ENCODE measurements at regions not wholly inside any gene's neighbourhood (a gene's known extent, or its start where the extent isn't known, plus 50 kb on each side); places are given as distances from the start of the nearest gene placed in this dataset.

DNA sequence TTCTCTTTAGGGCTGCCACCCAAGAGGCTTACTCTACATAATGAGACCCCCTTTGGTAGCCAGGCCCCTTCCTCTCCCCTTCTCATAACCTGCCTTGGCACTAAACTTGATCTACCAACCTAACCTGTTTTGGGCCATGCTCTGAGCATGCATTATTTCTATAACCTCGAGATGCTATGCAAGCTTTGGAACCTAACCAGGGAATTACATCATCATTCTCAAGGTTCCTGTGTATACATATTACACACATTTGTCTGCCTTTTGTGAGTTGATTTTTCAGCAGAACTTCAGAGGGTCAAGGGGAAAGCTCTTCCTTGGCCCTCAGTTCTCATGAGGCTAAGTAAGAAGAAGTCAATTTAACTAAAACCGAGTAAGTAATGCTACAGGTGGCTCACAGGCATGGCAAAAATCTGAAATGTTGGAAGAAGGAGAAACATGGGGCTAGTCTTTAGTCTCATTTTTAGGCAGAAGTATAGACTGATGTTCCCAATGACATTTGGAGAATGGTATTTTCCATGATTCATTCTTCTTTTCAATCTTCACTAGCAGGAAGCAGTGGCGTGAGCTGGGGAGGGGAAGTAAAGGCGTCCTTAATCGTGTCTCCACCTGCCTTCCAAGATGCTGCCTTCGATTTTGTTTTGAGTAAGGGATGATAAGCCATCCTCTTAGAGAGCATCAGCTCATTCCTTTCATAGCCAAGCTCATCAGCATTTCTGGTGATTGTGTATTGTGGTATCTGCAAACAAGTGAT is 308.4 kb downstream of the ABCC12 start:
- H3K4me1 ChIP-seq (ENCODE audit: control insufficient read depth in 1 of 2, insufficient read depth in 2 of 2, low read length in 2 of 2), result no peaks in the 10 kb centered on the region
- no peak overlapping the region for H2AK5ac ChIP-seq (ENCODE audit: low read length)
- H2BK12ac ChIP-seq (ENCODE audit: low read length), result no peak overlapping the region
- H3K27me3 ChIP-seq (ENCODE audit: insufficient read depth, low read length), result no peaks in the 10 kb centered on the region
- no peaks in the 10 kb centered on the region for H3K79me2 ChIP-seq (ENCODE audit: control insufficient read depth, insufficient read depth, low read length, poor library complexity)
- H3K4me3 ChIP-seq (ENCODE audit: low read depth, low read length), result no peak overlapping the region
- H4K8ac ChIP-seq (ENCODE audit: low read depth, low read length), result no peak overlapping the region
- no peak overlapping the region for H3K4ac ChIP-seq (ENCODE audit: low read depth, low read length)
- no peak overlapping the region for H3K14ac ChIP-seq (ENCODE audit: low read length)
- H2BK120ac ChIP-seq (ENCODE audit: insufficient read depth, low read length, poor library complexity), result no peak overlapping the region
- no peak overlapping the region for H3K9ac ChIP-seq (ENCODE audit: low read length)
- H3K18ac ChIP-seq (ENCODE audit: low read length), result no peak overlapping the region
- H4K91ac ChIP-seq (ENCODE audit: low read depth, low read length), result no peak overlapping the region
- H3K79me1 ChIP-seq (ENCODE audit: low read length), result no peaks in the 10 kb centered on the region
- no peak overlapping the region for H3K23ac ChIP-seq (ENCODE audit: low read length)
- WGBS (ENCODE audit: extremely low coverage, insufficient coverage, insufficient read length), result no CpG with 5 or more reads among the region's 6 CpGs
- H2BK5ac ChIP-seq (ENCODE audit: low read depth, low read length, poor library complexity), result no peak overlapping the region
- H4K12ac ChIP-seq (ENCODE audit: low read depth, low read length), result no peak overlapping the region
- H2AFZ ChIP-seq (ENCODE audit: insufficient read depth, low read length, poor library complexity), result no peak overlapping the region
- H3K4me2 ChIP-seq (ENCODE audit: low read length), result no peak overlapping the region
- DNase-seq, result peak in 1 of 2 donors; percentile 66
- no peaks in the 10 kb centered on the region for H3K36me3 ChIP-seq (ENCODE audit: control insufficient read depth in 1 of 2, insufficient read depth in 2 of 2, low read length in 2 of 2)
- no peaks in the 10 kb centered on the region for H3K9me3 ChIP-seq (ENCODE audit: insufficient read depth, low read depth, low read length)
- no peak overlapping the region for H3K27ac ChIP-seq (ENCODE audit: low read depth, low read length)

GRCh38 chr16:47834485-47835024 is 321.2 kb downstream of the ABCC12 start:
- no peak overlapping the region for H2BK120ac ChIP-seq (ENCODE audit: insufficient read depth, low read length, poor library complexity)
- H3K27ac ChIP-seq (ENCODE audit: low read depth, low read length), result no peak overlapping the region
- no peak overlapping the region for H3K14ac ChIP-seq (ENCODE audit: low read length)
- H2AFZ ChIP-seq (ENCODE audit: insufficient read depth, low read length, poor library complexity), result no peak overlapping the region
- no peak overlapping the region for H3K4ac ChIP-seq (ENCODE audit: low read depth, low read length)
- H3K79me2 ChIP-seq (ENCODE audit: control insufficient read depth, insufficient read depth, low read length, poor library complexity), result no peaks in the 10 kb centered on the region
- no peak overlapping the region for H3K4me3 ChIP-seq (ENCODE audit: low read depth, low read length)
- H2AK5ac ChIP-seq (ENCODE audit: low read length), result no peak overlapping the region
- H4K12ac ChIP-seq (ENCODE audit: low read depth, low read length), result no peak overlapping the region
- no peak overlapping the region for H3K23ac ChIP-seq (ENCODE audit: low read length)
- WGBS (ENCODE audit: extremely low coverage, insufficient coverage, insufficient read length), result no CpG with 5 or more reads among the region's 2 CpGs
- no peaks in the 10 kb centered on the region for H3K79me1 ChIP-seq (ENCODE audit: low read length)
- no peak overlapping the region for H3K4me2 ChIP-seq (ENCODE audit: low read length)
- no peak overlapping the region for H2BK5ac ChIP-seq (ENCODE audit: low read depth, low read length, poor library complexity)
- no peak overlapping the region for H2BK12ac ChIP-seq (ENCODE audit: low read length)
- H3K9ac ChIP-seq (ENCODE audit: low read length), result no peak overlapping the region
- DNase-seq, result no peak
- no peaks in the 10 kb centered on the region for H3K27me3 ChIP-seq (ENCODE audit: insufficient read depth, low read length)
- no peaks in the 10 kb centered on the region for H3K9me3 ChIP-seq (ENCODE audit: insufficient read depth, low read depth, low read length)
- H4K8ac ChIP-seq (ENCODE audit: low read depth, low read length), result no peak overlapping the region
- no peaks in the 10 kb centered on the region for H3K4me1 ChIP-seq (ENCODE audit: control insufficient read depth in 1 of 2, insufficient read depth in 2 of 2, low read length in 2 of 2)
- H3K36me3 ChIP-seq (ENCODE audit: control insufficient read depth in 1 of 2, insufficient read depth in 2 of 2, low read length in 2 of 2), result no peaks in the 10 kb centered on the region
- H3K18ac ChIP-seq (ENCODE audit: low read length), result no peak overlapping the region
- H4K91ac ChIP-seq (ENCODE audit: low read depth, low read length), result no peak overlapping the region

- H3K14ac ChIP-seq (ENCODE audit: low read length), result no peak overlapping the region
- no peak overlapping the region for H4K8ac ChIP-seq (ENCODE audit: low read depth, low read length)
- no peak overlapping the region for H2AK5ac ChIP-seq (ENCODE audit: low read length)
- no peaks in the 10 kb centered on the region for H3K36me3 ChIP-seq (ENCODE audit: control insufficient read depth in 1 of 2, insufficient read depth in 2 of 2, low read length in 2 of 2)
- no peaks in the 10 kb centered on the region for H3K9me3 ChIP-seq (ENCODE audit: insufficient read depth, low read depth, low read length)
- no peak overlapping the region for H4K12ac ChIP-seq (ENCODE audit: low read depth, low read length)
- H3K23ac ChIP-seq (ENCODE audit: low read length), result no peak overlapping the region
- H3K9ac ChIP-seq (ENCODE audit: low read length), result no peak overlapping the region
- no peak overlapping the region for H3K4me3 ChIP-seq (ENCODE audit: low read depth, low read length)
- no peaks in the 10 kb centered on the region for H3K27me3 ChIP-seq (ENCODE audit: insufficient read depth, low read length)
- no peak overlapping the region for H2BK12ac ChIP-seq (ENCODE audit: low read length)
- no CpG with 5 or more reads among the region's 1 CpG for WGBS (ENCODE audit: extremely low coverage, insufficient coverage, insufficient read length)
- H3K79me1 ChIP-seq (ENCODE audit: low read length), result no peaks in the 10 kb centered on the region
- H3K27ac ChIP-seq (ENCODE audit: low read depth, low read length), result no peak overlapping the region
- no peak for DNase-seq
- no peak overlapping the region for H3K4ac ChIP-seq (ENCODE audit: low read depth, low read length)
- no peaks in the 10 kb centered on the region for H3K79me2 ChIP-seq (ENCODE audit: control insufficient read depth, insufficient read depth, low read length, poor library complexity)
- no peaks in the 10 kb centered on the region for H3K4me1 ChIP-seq (ENCODE audit: control insufficient read depth in 1 of 2, insufficient read depth in 2 of 2, low read length in 2 of 2)
- no peak overlapping the region for H4K91ac ChIP-seq (ENCODE audit: low read depth, low read length)
- no peak overlapping the region for H3K18ac ChIP-seq (ENCODE audit: low read length)
- H2AFZ ChIP-seq (ENCODE audit: insufficient read depth, low read length, poor library complexity), result no peak overlapping the region
- no peak overlapping the region for H2BK5ac ChIP-seq (ENCODE audit: low read depth, low read length, poor library complexity)
- H3K4me2 ChIP-seq (ENCODE audit: low read length), result no peak overlapping the region
- no peak overlapping the region for H2BK120ac ChIP-seq (ENCODE audit: insufficient read depth, low read length, poor library complexity)
Observed at GRCh38 chr16:47833771-47834170, 322.0 kb downstream of the ABCC12 start.

DNA sequence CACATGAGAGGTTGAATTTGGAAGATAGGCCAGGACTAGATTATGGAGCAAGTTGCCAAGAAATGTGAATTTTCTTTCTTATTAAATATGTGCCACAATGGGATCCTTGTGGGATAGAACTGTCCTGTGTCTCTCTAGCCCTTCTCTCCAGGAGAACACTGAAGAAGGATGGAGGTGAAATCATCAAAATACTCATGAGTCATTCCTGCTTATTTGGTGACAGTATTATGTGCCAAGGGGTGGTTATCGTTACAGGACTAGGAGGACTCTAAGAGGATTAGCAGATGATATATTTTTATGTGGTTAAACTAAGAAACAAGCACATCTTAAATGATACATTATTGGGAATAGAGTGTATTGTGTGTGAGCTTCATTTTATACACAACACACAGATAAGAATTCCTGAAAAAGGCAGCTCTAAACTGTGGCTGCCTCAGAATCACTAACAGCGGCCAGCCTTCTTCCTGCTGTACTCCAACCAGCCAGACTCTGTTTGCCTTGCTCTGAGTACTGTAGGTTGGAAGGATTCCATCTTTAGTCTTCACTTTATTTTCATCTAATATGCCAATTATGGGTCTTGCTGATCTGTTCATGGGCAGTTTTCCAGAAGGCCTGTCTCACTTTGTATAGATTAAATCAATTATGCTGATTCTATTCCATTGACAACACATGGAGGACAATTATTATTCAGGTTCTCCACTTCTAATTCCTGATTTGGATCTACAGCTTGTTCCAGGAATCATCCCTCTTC is 325.8 kb downstream of the ABCC12 start:
- Histone ChIP-seq H3K27ac (ENCODE audit: low read depth, low read length) (no peak overlapping the region), H2AFZ (ENCODE audit: insufficient read depth, low read length, poor library complexity) (no peak overlapping the region), H3K18ac (ENCODE audit: low read length) (no peak overlapping the region), H2BK12ac (ENCODE audit: low read length) (no peak overlapping the region), H3K23ac (ENCODE audit: low read length) (no peak overlapping the region), H3K14ac (ENCODE audit: low read length) (no peak overlapping the region), H3K27me3 (ENCODE audit: insufficient read depth, low read length) (no peaks in the 10 kb centered on the region), H4K12ac (ENCODE audit: low read depth, low read length) (no peak overlapping the region), H3K4me1 (ENCODE audit: control insufficient read depth in 1 of 2, insufficient read depth in 2 of 2, low read length in 2 of 2) (no peaks in the 10 kb centered on the region), H4K91ac (ENCODE audit: low read depth, low read length) (no peak overlapping the region), H4K8ac (ENCODE audit: low read depth, low read length) (no peak overlapping the region), H2BK5ac (ENCODE audit: low read depth, low read length, poor library complexity) (no peak overlapping the region), H3K4me2 (ENCODE audit: low read length) (no peak overlapping the region), H3K9ac (ENCODE audit: low read length) (no peak overlapping the region), H3K9me3 (ENCODE audit: insufficient read depth, low read depth, low read length) (no peaks in the 10 kb centered on the region), H2BK120ac (ENCODE audit: insufficient read depth, low read length, poor library complexity) (no peak overlapping the region), H3K79me2 (ENCODE audit: control insufficient read depth, insufficient read depth, low read length, poor library complexity) (no peaks in the 10 kb centered on the region), H3K36me3 (ENCODE audit: control insufficient read depth in 1 of 2, insufficient read depth in 2 of 2, low read length in 2 of 2) (no peaks in the 10 kb centered on the region), H3K4me3 (ENCODE audit: low read depth, low read length) (no peak overlapping the region), H3K79me1 (ENCODE audit: low read length) (no peaks in the 10 kb centered on the region), H3K4ac (ENCODE audit: low read depth, low read length) (no peak overlapping the region), H2AK5ac (ENCODE audit: low read length) (no peak overlapping the region)
- no CpG with 5 or more reads among the region's 2 CpGs for WGBS (ENCODE audit: extremely low coverage, insufficient coverage, insufficient read length)
- DNase-seq, result no peak

All from trophoblast cell (in vitro differentiated cells and primary cell).